ENCODE measurements at regions not wholly inside any gene's neighbourhood (a gene's known extent, or its start where the extent isn't known, plus 50 kb on each side); places are given as distances from the start of the nearest gene placed in this dataset.

GRCh38 chr10:88091490-88092061 lies 228.2 kb downstream of the PTEN start (continued):
- TF ChIP-seq ZBTB33 (IDR thresholded peaks at IDR 0.05), result no peak
- peak; percentile 80; the same call in 1 of the 2 replicates for TF ChIP-seq STAT3 (IDR thresholded peaks at IDR 0.05; ENCODE audit: low read depth, low read length)
- peak; percentile 58 for TF ChIP-seq KLF5 (IDR thresholded peaks at IDR 0.05; ENCODE audit: partially characterized antibody)
- TF ChIP-seq, protein P1, sequence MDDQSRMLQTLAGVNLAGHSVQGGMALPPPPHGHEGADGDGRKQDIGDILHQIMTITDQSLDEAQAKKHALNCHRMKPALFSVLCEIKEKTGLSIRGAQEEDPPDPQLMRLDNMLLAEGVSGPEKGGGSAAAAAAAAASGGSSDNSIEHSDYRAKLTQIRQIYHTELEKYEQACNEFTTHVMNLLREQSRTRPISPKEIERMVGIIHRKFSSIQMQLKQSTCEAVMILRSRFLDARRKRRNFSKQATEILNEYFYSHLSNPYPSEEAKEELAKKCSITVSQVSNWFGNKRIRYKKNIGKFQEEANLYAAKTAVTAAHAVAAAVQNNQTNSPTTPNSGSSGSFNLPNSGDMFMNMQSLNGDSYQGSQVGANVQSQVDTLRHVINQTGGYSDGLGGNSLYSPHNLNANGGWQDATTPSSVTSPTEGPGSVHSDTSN (IDR thresholded peaks at IDR 0.05; ENCODE audit: insufficient replicate concordance, low read depth, low read length), result no peak
- TF ChIP-seq STAT1 (conservative IDR thresholded peaks at IDR 0.05), result no peak
- no peak; the same call in 1 of the 2 replicates for TF ChIP-seq CBX5 (IDR thresholded peaks at IDR 0.05; ENCODE audit: low read depth)
- TF ChIP-seq ZNF274 (IDR thresholded peaks at IDR 0.05; ENCODE audit: insufficient read depth, insufficient read length), result no peak
- TF ChIP-seq RELB (IDR thresholded peaks at IDR 0.05; ENCODE audit: low read depth), result peak; percentile 98
- TF ChIP-seq TCF3 (IDR thresholded peaks at IDR 0.05; ENCODE audit: borderline replicate concordance, insufficient read depth, low read depth, low read length), result 0 out of 2 replicates have a peak, but pooled peaks have one; percentile 53
- TF ChIP-seq TBL1XR1 (IDR thresholded peaks at IDR 0.05; ENCODE audit: low read depth, low read length), result peak; percentile 98
- peak; percentile 86; the same call in 1 of the 2 replicates for TF ChIP-seq HDGF (IDR thresholded peaks at IDR 0.05)
- TF ChIP-seq CBX3 (IDR thresholded peaks at IDR 0.05; ENCODE audit: borderline replicate concordance, low read depth), result no peak
- TF ChIP-seq RCOR1 (conservative IDR thresholded peaks at IDR 0.05; ENCODE audit: low read depth, low read length), result peak; percentile 53; the same call in 1 of the 2 replicates
- TF ChIP-seq REST (IDR thresholded peaks at IDR 0.05; ENCODE audit: low read depth, low read length), result no peak
- TF ChIP-seq SIN3A (IDR thresholded peaks at IDR 0.05; ENCODE audit: low read depth, low read length), result no peak
- TF ChIP-seq ZNF217 (IDR thresholded peaks at IDR 0.05), result peak; percentile 88; the same call in 1 of the 2 replicates
- TF ChIP-seq MYC (IDR thresholded peaks at IDR 0.05; ENCODE audit: insufficient read depth, insufficient read length, insufficient replicate concordance, low read length, severe bottlenecking), result peak; percentile 33
- TF ChIP-seq BCL3 (IDR thresholded peaks at IDR 0.05; ENCODE audit: borderline replicate concordance, insufficient read depth, low read depth, low read length, poor library complexity, severe bottlenecking), result peak; percentile 73
- TF ChIP-seq SRF (IDR thresholded peaks at IDR 0.05; ENCODE audit: low read depth in 2 of 2, low read length in 2 of 2), result no peak
- TF ChIP-seq NR2F1 (conservative IDR thresholded peaks at IDR 0.05), result peak; percentile 87

All from GM12878 (cell line).